Smooth muscle cell (in vitro differentiated cells): ENCODE measurements at regions not wholly inside any gene's neighbourhood (a gene's known extent, or its start where the extent isn't known, plus 50 kb on each side); places are given as distances from the start of the nearest gene placed in this dataset.
A peak's percentile ranks its signal among the peaks of the same experiment; 100 is the strongest.

Source experiments
- DNase-seq: peaks from one replicate; lab custom pipeline; 2025; ENCODE audit not compliant: unreplicated experiment; lab: John Stamatoyannopoulos, UW
- H2AFZ ChIP-seq: fragments of 200-600 bp; sonication (generic); 2 replicates; pipeline ENCODE4 v1.6.0; 2016; ENCODE audit warnings: antibody characterized with exemption, low read depth, mild to moderate bottlenecking
- H3F3A ChIP-seq: fragments of 200-600 bp; sonication (generic); 2 replicates; pipeline ENCODE4 v1.6.0; 2017; ENCODE audit warnings: antibody characterized with exemption, low read depth
- H3K27ac ChIP-seq: fragments of 200-600 bp; sonication (generic); 2 replicates; pipeline ENCODE4 v1.5.1; 2016; ENCODE audit warnings: low read depth, mild to moderate bottlenecking
- H3K27me3 ChIP-seq: fragments of 200-600 bp; sonication (generic); 2 replicates; pipeline ENCODE4 v1.6.1; 2016; ENCODE audit warnings: low read depth, mild to moderate bottlenecking
- H3K36me3 ChIP-seq: fragments of 200-600 bp; sonication (generic); 2 replicates; pipeline ENCODE4 v1.5.1; 2016; ENCODE audit warnings: low read depth
- H3K4me1 ChIP-seq: fragments of 200-600 bp; sonication (generic); 2 replicates; pipeline ENCODE4 v1.5.1; 2016; ENCODE audit warnings: low read depth
- H3K4me2 ChIP-seq: fragments of 200-600 bp; sonication (generic); 2 replicates; pipeline ENCODE4 v1.6.0; 2016; ENCODE audit warnings: mild to moderate bottlenecking
- H3K4me3 ChIP-seq: fragments of 200-600 bp; sonication (generic); 2 replicates; pipeline ENCODE4 v1.5.1; 2016; ENCODE audit warnings: mild to moderate bottlenecking
- H3K79me2 ChIP-seq: fragments of 200-600 bp; sonication (generic); 2 replicates; pipeline ENCODE4 v1.6.0; 2016; ENCODE audit warnings: low read depth, mild to moderate bottlenecking
- H3K9ac ChIP-seq: fragments of 200-600 bp; sonication (generic); 2 replicates; pipeline ENCODE4 v1.6.0; 2016; ENCODE audit warnings: low read depth
- H3K9me3 ChIP-seq: fragments of 200-600 bp; sonication (generic); replicated peaks from 2 replicates; pipeline ENCODE4 v1.5.1; 2016; ENCODE audit warnings: low read depth
- H4K20me1 ChIP-seq: fragments of 200-600 bp; sonication (generic); 2 replicates; pipeline ENCODE4 v1.6.0; 2016; ENCODE audit warnings: low read depth
- WGBS: methylation state at CpG from one replicate; pipeline ENCODE4 v1.1.7; 2016; ENCODE audit warnings: low lambda C conversion rate; 5-methylcytosine and 5-hydroxymethylcytosine counted together
- TF ChIP-seq, protein P1 (sequence below): fragments of 200-600 bp; sonication (generic); IDR thresholded peaks from 2 replicates; pipeline ENCODE4 v1.5.1; 2017; ENCODE audit warnings: borderline replicate concordance, mild to moderate bottlenecking, antibody characterized with exemption; ENCODE audit not compliant: insufficient read depth, poor library complexity, severe bottlenecking

DNA sequence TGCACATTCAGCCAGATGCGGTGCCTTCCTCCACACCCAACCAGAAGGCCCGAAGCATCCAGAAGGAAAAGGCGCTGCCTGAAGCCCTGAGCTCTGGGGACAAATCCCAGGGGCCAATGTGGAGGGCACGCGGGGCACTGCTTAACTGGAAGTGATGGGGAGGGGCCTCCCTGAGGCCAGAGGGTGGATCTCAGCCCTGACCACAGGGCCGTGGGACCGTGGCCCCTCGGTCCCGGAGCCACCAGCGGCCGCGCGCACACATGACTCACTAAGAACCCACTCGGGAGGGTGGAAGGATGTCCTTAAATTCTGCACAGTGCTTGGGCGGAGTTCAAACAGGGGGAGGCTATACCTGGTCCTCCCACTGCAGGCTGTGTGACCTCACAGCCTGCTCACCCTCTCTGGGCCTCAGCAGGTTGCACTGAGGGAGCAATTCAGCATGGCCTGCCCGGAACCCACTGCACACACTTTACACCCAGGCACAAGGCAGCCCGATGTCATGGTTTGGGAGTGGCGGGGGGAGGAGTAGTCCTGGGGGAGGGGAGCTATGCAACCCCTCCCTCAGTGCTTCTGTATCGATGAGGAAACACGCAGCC, 89.5 kb downstream of the RFLNA start:
- Histone ChIP-seq H3K4me2 (peak overlapping the region; percentile 96), H3K27ac (peak overlapping the region; percentile 83), H3K79me2 (peaks cover 56% of the 10 kb centered on the region)

DNA sequence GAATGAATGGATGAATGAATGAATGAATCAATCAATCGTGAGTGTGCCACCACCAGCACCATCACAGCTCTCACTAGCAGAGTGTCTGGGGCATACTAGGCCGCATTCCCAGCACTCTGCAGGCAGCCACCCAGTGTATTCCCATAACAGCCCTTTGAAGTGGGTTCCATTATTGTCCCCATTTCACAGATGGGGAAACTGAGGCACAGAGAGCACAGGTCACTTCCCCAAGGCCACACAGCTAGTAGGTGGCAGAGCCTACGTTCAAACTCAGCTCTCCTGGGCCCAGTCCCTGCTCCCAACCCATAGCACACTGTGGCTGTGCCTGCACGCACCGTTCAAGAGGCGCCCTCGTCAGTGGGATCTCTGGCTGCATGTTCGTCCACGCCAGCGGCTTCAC, 88.1 kb downstream of the RFLNA start:
- WGBS = 98% methylated on average over 10 of the region's 10 CpGs
- Histone ChIP-seq H3K9me3 (no peaks in the 10 kb centered on the region), H3K79me2 (peaks cover 59% of the 10 kb centered on the region), H4K20me1 (peaks cover 98% of the 10 kb centered on the region), H3F3A (peaks cover 4% of the 10 kb centered on the region), H3K36me3 (no peaks in the 10 kb centered on the region), H3K27me3 (no peaks in the 10 kb centered on the region), H3K9ac (no peak overlapping the region), H3K27ac (no peak overlapping the region), H3K4me3 (no peak overlapping the region), H2AFZ (no peak overlapping the region), H3K4me1 (peaks cover 2% of the 10 kb centered on the region), H3K4me2 (no peak overlapping the region)
- TF ChIP-seq, protein P1, sequence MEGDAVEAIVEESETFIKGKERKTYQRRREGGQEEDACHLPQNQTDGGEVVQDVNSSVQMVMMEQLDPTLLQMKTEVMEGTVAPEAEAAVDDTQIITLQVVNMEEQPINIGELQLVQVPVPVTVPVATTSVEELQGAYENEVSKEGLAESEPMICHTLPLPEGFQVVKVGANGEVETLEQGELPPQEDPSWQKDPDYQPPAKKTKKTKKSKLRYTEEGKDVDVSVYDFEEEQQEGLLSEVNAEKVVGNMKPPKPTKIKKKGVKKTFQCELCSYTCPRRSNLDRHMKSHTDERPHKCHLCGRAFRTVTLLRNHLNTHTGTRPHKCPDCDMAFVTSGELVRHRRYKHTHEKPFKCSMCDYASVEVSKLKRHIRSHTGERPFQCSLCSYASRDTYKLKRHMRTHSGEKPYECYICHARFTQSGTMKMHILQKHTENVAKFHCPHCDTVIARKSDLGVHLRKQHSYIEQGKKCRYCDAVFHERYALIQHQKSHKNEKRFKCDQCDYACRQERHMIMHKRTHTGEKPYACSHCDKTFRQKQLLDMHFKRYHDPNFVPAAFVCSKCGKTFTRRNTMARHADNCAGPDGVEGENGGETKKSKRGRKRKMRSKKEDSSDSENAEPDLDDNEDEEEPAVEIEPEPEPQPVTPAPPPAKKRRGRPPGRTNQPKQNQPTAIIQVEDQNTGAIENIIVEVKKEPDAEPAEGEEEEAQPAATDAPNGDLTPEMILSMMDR = no peak
- DNase-seq = no peak

More for the DNA sequence above, 89.5 kb downstream of the RFLNA start:
- peaks cover 4% of the 10 kb centered on the region for H3F3A ChIP-seq
- H3K4me1 ChIP-seq = peaks cover 12% of the 10 kb centered on the region
- no peak overlapping the region for H3K4me3 ChIP-seq
- H3K9ac ChIP-seq = peak overlapping the region; percentile 50
- H3K9me3 ChIP-seq = no peaks in the 10 kb centered on the region
- H3K36me3 ChIP-seq = no peaks in the 10 kb centered on the region
- TF ChIP-seq, protein P1 = no peak
- no peak overlapping the region for H2AFZ ChIP-seq
- DNase-seq = no peak
- 87% methylated on average over 20 of the region's 20 CpGs for WGBS
- peaks cover 93% of the 10 kb centered on the region for H4K20me1 ChIP-seq
- no peaks in the 10 kb centered on the region for H3K27me3 ChIP-seq

DNA sequence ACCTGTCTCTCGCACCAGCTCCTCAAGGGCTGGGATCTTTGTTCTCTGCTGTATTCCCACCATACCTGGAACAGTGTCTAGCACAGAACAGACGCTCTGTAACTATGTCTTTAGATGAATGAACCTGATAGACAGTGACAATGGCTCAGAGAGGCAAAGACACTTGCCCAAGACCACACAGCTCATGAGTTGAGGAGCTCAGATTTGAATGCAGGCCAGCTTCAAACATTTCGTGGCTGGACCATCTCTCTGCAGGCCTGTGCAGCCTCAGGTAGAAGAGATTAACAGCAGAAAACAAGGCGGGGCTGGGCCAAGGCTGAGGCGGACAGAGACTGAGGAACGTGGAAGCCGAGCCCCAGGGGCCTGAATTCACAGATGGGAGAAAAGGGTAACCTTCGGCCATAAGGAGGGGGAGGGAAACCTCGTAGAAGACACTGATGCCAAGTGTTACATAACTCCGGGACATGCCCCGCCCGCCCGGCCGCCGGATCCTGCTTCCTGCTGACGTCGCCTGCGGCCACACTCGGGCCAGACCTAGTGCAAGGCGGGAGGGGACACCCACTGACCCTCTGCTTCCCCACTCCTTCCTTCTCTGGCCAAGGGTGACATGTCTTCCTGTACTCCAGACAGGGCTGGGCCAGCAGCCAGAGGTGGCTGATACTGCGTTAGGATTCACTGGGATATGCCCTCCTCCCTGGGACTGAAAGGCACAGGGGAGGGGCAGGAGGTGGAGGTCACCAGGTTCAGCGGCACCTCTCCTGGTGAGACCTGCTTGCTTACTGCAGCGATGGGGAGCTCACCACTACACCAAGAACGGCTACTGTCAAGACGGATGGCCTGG, 86.8 kb downstream of the RFLNA start:
- Histone ChIP-seq H3K27me3 (no peaks in the 10 kb centered on the region), H3K36me3 (no peaks in the 10 kb centered on the region), H3K4me3 (no peak overlapping the region), H3K9ac (no peak overlapping the region), H3K27ac (peak overlapping the region; percentile 68), H3K4me1 (no peaks in the 10 kb centered on the region), H2AFZ (no peak overlapping the region), H4K20me1 (peaks cover 97% of the 10 kb centered on the region), H3K9me3 (no peaks in the 10 kb centered on the region), H3K79me2 (peaks cover 56% of the 10 kb centered on the region), H3F3A (no peaks in the 10 kb centered on the region), H3K4me2 (no peak overlapping the region)
- 86% methylated on average over 25 of the region's 25 CpGs for WGBS
- TF ChIP-seq, protein P1 = no peak
- DNase-seq = no peak
